Progenitor cell of endocrine pancreas (in vitro differentiated cells): ENCODE measurements at regions not wholly inside any gene's neighbourhood (a gene's known extent, or its start where the extent isn't known, plus 50 kb on each side); places are given as distances from the start of the nearest gene placed in this dataset.
A peak's percentile ranks its signal among the peaks of the same experiment; 100 is the strongest.
"Not testable (repeated sequence)": the region's sequence is repeated elsewhere in the genome, so short reads cannot be mapped to it uniquely, and the experiment has no call there.

Experiments
- DNase-seq: peaks from one replicate; pipeline ENCODE4 v3.0.0; 2021; ENCODE audit warnings: low spot score; ENCODE audit not compliant: unreplicated experiment
- H3K27ac Mint-ChIP-seq: 2 replicates; pipeline ENCODE4 v1.8.0; 2021; ENCODE audit warnings: mild to moderate bottlenecking, moderate library complexity, mixed read lengths
- H3K27me3 Mint-ChIP-seq: 2 replicates; pipeline ENCODE4 v1.8.0; 2021; ENCODE audit warnings: mixed read lengths
- H3K36me3 Mint-ChIP-seq: 2 replicates; pipeline ENCODE4 v1.8.0; 2022; ENCODE audit warnings: mixed read lengths; ENCODE audit not compliant: insufficient read depth
- H3K4me1 Mint-ChIP-seq: 2 replicates; pipeline ENCODE4 v1.8.0; 2021; ENCODE audit warnings: low read depth, mixed read lengths
- H3K4me3 Mint-ChIP-seq: 2 replicates; pipeline ENCODE4 v1.8.0; 2021; ENCODE audit warnings: low read depth, mild to moderate bottlenecking, moderate library complexity, mixed read lengths
- H3K9me3 Mint-ChIP-seq: 2 replicates; pipeline ENCODE4 v1.8.0; 2021; ENCODE audit warnings: low read depth, mixed read lengths
- CTCF ChIP-seq: fragments of 200-600 bp; sonication (generic); IDR thresholded peaks from one replicate; pipeline ENCODE4 v1.5.0; 2021; ENCODE audit warnings: antibody characterized with exemption, mild to moderate bottlenecking; ENCODE audit not compliant: unreplicated experiment

- no peak for DNase-seq
- peaks cover 9% of the 10 kb centered on the region for H3K27me3 Mint-ChIP-seq
- no peaks in the 10 kb centered on the region for H3K9me3 Mint-ChIP-seq
- TF ChIP-seq CTCF, result no peak
- no peak overlapping the region for H3K27ac Mint-ChIP-seq
- H3K36me3 Mint-ChIP-seq, result no peaks in the 10 kb centered on the region
- H3K4me3 Mint-ChIP-seq, result no peak overlapping the region
- H3K4me1 Mint-ChIP-seq, result peaks cover 6% of the 10 kb centered on the region
These were observed 106.5 kb upstream of the NT5E start for GRCh38 chr6:85343428-85343827.

GRCh38 chr6:85329196-85329595, 120.7 kb upstream of the NT5E start:
- Mint-ChIP-seq H3K4me3 (no peak overlapping the region), H3K9me3 (peaks cover 7% of the 10 kb centered on the region), H3K4me1 (peaks cover 1% of the 10 kb centered on the region), H3K27me3 (peaks cover 6% of the 10 kb centered on the region), H3K36me3 (no peaks in the 10 kb centered on the region), H3K27ac (no peak overlapping the region)
- DNase-seq, result no peak
- TF ChIP-seq CTCF, result no peak

- H3K9me3 Mint-ChIP-seq, H3K36me3 Mint-ChIP-seq, H3K27ac Mint-ChIP-seq, DNase-seq, H3K4me1 Mint-ChIP-seq, H3K4me3 Mint-ChIP-seq: not testable (repeated sequence)
- H3K27me3 Mint-ChIP-seq, result peaks cover 16% of the 10 kb centered on the region
These were observed 124.1 kb upstream of the NT5E start for GRCh38 chr6:85325811-85326210.

GRCh38 chr6:85323435-85324040, 126.3 kb upstream of the NT5E start:
- Mint-ChIP-seq H3K4me1 (peaks cover 2% of the 10 kb centered on the region), H3K27ac (no peak overlapping the region), H3K4me3 (no peak overlapping the region), H3K9me3 (peaks cover 7% of the 10 kb centered on the region), H3K36me3 (no peaks in the 10 kb centered on the region), H3K27me3 (peaks cover 16% of the 10 kb centered on the region)
- peak; percentile 66 for DNase-seq
- peak; percentile 96 for TF ChIP-seq CTCF

- H3K9me3 Mint-ChIP-seq, result peaks cover 7% of the 10 kb centered on the region
- DNase-seq, result no peak
- no peak overlapping the region for H3K27ac Mint-ChIP-seq
- no peaks in the 10 kb centered on the region for H3K36me3 Mint-ChIP-seq
- peaks cover 16% of the 10 kb centered on the region for H3K27me3 Mint-ChIP-seq
- no peak overlapping the region for H3K4me3 Mint-ChIP-seq
- H3K4me1 Mint-ChIP-seq, result peaks cover 2% of the 10 kb centered on the region
- TF ChIP-seq CTCF, result no peak
These were observed 127.3 kb upstream of the NT5E start for GRCh38 chr6:85322446-85323105.

DNA sequence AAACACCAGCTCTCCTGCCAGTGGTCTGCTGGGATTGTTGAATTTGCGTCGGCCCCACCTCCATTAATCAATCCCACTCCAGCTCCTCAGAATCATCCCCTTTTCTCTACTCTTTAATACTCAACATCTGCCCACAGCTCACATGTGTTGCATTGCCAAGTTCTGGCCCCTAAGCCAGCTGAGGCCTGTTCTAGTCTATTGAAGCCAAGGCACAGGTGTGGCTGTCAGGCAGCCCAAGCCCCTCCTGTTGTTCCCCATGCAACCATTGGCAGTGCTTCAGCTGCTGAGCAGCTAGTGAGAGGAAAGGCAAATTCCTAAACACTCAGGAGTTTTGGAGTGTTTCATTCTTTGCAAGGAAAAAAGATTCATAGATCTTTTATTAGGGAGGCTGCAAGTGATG, 128.0 kb upstream of the NT5E start:
- Mint-ChIP-seq H3K4me3 (no peak overlapping the region), H3K36me3 (no peaks in the 10 kb centered on the region), H3K9me3 (peaks cover 8% of the 10 kb centered on the region), H3K27me3 (peaks cover 16% of the 10 kb centered on the region), H3K27ac (no peak overlapping the region), H3K4me1 (peaks cover 2% of the 10 kb centered on the region)
- no peak for TF ChIP-seq CTCF
- no peak for DNase-seq
